ENCODE measurements at regions not wholly inside any gene's neighbourhood (a gene's known extent, or its start where the extent isn't known, plus 50 kb on each side); places are given as distances from the start of the nearest gene placed in this dataset.

DNA sequence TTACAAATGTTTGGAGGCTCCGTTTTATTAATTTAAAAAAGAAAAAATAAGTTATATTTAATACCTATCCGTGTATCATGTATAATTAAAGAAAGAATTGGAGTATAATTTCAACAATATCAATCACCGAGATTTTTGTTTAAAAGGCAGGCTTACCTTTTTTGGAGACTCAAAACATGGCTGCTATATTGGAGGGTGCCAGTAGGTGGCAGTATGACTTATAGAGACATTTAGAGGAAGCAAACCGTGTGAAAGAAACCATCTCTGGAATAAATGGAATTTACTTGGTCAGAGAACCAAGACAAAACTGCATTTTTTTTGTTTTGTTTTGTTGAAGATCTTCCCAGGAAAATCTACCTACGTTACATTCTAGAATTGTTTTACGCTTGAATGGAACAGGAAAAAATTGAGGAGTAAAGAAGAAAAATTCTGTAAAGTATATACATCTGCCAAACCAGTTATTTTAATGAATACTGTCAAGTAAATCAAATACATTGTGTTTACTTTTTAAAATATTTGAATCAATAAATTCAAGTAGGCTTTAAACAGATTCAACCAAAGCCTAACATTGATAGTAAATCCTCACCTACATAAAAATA is 802.6 kb upstream of the ALCAM start:
- WGBS, 4 donors, result 59 to 66% (median 63%) methylated on average over 6 of the region's 6 CpGs
- TF ChIP-seq CTCF (IDR thresholded peaks at IDR 0.05) (peak; percentile 30 to 79 (median 60)), POLR2A (IDR thresholded peaks at IDR 0.05) (no peak)

DNA sequence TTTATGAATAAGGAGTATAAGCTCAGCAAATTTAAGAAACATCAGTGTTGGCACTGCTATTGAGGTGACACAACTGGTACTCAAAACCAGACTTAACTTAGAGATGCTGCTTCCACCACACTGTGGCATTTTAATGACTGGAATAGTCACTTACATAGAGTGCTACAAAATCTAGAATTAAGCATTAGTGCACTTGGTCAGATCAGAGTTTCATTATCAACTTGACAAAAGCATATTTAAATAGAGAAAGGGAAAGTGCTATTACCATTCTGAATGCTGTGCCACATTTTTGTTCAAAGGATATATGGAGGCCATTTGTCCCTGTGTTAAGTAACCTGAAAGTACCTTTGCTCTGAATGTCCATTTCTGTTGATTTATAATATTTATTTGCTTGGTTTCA is 800.7 kb upstream of the ALCAM start:
- Histone ChIP-seq H3K9me3 (replicated peaks in 1 of 3) (no peaks in the 10 kb centered on the region), H3K27ac (no peak overlapping the region), H3K4me3 (no peak overlapping the region), H3K4me1 (replicated peaks in 1 of 2) (no peaks in the 10 kb centered on the region), H3K27me3 (no peaks in the 10 kb centered on the region), H3K36me3 (replicated peaks in 1 of 2) (no peaks in the 10 kb centered on the region)
- TF ChIP-seq POLR2A (IDR thresholded peaks at IDR 0.05) (no peak), CTCF (IDR thresholded peaks at IDR 0.05) (no peak)
- intact Hi-C loops (cut with DNase I), result no loop called here
- no peak for DNase-seq

More for the DNA sequence above, 802.6 kb upstream of the ALCAM start:
- H3K4me1 ChIP-seq (replicated peaks in 1 of 2), result no peaks in the 10 kb centered on the region
- H3K27ac ChIP-seq, result no peak overlapping the region
- no peaks in the 10 kb centered on the region for H3K9me3 ChIP-seq (replicated peaks in 1 of 3)
- no peaks in the 10 kb centered on the region for H3K36me3 ChIP-seq (replicated peaks in 1 of 2)
- intact Hi-C loops (cut with DNase I), result no loop called here
- H3K4me3 ChIP-seq, result no peak overlapping the region
- no peaks in the 10 kb centered on the region for H3K27me3 ChIP-seq
- peak; percentile 53 to 86 (median 69) for DNase-seq

DNA sequence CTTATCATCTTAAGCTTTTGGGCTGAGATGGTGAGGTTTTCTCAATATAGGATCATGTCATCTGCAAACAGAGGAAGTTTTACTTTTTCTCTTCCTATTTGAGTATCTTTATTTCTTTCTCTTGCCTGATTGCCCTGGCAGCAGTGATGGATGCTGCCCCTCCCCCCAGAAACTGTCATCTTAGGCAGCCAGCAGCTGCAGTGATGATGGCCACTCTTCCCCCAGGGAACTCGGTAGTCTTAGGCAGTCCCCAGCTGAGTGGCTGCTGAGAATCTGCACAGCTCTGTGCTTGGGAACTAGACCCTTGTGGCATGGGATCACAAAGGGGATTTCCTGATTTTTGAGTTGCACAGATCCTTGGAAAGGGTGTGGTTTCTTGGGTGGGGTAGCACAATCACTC is 791.1 kb upstream of the ALCAM start:
- intact Hi-C loops (cut with DNase I), result no loop called here
- TF ChIP-seq POLR2A (IDR thresholded peaks at IDR 0.05), result no peak
- no peak for TF ChIP-seq CTCF (IDR thresholded peaks at IDR 0.05)
- H3K9me3 ChIP-seq (replicated peaks in 1 of 3), result peaks cover 0 to 6% (median 0%) of the 10 kb centered on the region in 3 donors
- H3K27ac ChIP-seq, result no peak overlapping the region
- H3K36me3 ChIP-seq (replicated peaks in 1 of 2), result no peaks in the 10 kb centered on the region
- no peak overlapping the region for H3K4me3 ChIP-seq
- no peaks in the 10 kb centered on the region for H3K27me3 ChIP-seq
- DNase-seq, result no peak
- 70 to 100% (median 86%) methylated on average over 1 of the region's 1 CpG for WGBS, 4 donors
- H3K4me1 ChIP-seq (replicated peaks in 1 of 2), result no peaks in the 10 kb centered on the region

- 89 to 93% (median 91%) methylated on average over 3 of the region's 3 CpGs for WGBS, 4 donors
- no peak overlapping the region for H3K4me3 ChIP-seq
- H3K27ac ChIP-seq, result no peak overlapping the region
- H3K36me3 ChIP-seq (replicated peaks in 1 of 2), result no peaks in the 10 kb centered on the region
- no peak for DNase-seq
- H3K4me1 ChIP-seq (replicated peaks in 1 of 2), result no peaks in the 10 kb centered on the region
- intact Hi-C loops (cut with DNase I), result no loop called here
- H3K9me3 ChIP-seq (replicated peaks in 1 of 3), result peaks cover 0 to 6% (median 0%) of the 10 kb centered on the region in 3 donors
- TF ChIP-seq CTCF (IDR thresholded peaks at IDR 0.05) (no peak), POLR2A (IDR thresholded peaks at IDR 0.05) (no peak)
- H3K27me3 ChIP-seq, result no peaks in the 10 kb centered on the region
Observed at GRCh38 chr3:104578558-104578957, 788.2 kb upstream of the ALCAM start.
